Thyroid gland (tissue), 4 donors: ENCODE measurements at regions not wholly inside any gene's neighbourhood (a gene's known extent, or its start where the extent isn't known, plus 50 kb on each side); places are given as distances from the start of the nearest gene placed in this dataset.
A peak's percentile ranks its signal among the peaks of the same experiment; 100 is the strongest.

Source experiments
- DNase-seq, 2 donors: peaks; one replicate each; pipeline ENCODE4 v3.0.0-alpha.2; 2019
- H3K27ac ChIP-seq, 3 donors: fragments of 200-600 bp; sonication (generic); 1 replicate in 2 of 3; 2 replicates in 1 of 3; pipeline ENCODE4 v1.5.1; 2016 to 2019; ENCODE audit warnings: mild to moderate bottlenecking in 1 of 3, moderate library complexity in 1 of 3
- H3K27me3 ChIP-seq: fragments of 200-600 bp; sonication (generic); one replicate; pipeline ENCODE4 v1.5.1; 2019
- H3K36me3 ChIP-seq, 2 donors: fragments of 200-600 bp; sonication (generic); one replicate each; pipeline ENCODE4 v1.5.1; 2016 to 2019
- H3K4me1 ChIP-seq, 2 donors: fragments of 200-600 bp; sonication (generic); one replicate each; pipeline ENCODE4 v1.5.1; 2017 to 2019
- H3K4me3 ChIP-seq, 3 donors: fragments of 200-600 bp; sonication (generic); replicated peaks in 1 of 3; 1 replicate in 2 of 3; 2 replicates in 1 of 3; pipeline ENCODE4 v1.5.1; 2016; ENCODE audit warnings: mild to moderate bottlenecking in 1 of 3
- H3K9me3 ChIP-seq: fragments of 200-600 bp; sonication (generic); one replicate; pipeline ENCODE4 v1.5.1; 2017
- POLR2A ChIP-seq, 2 donors: fragments of 450-650 bp; IDR thresholded peaks; one replicate each; pipeline ENCODE4 v1.6.1; 2017; ENCODE audit warnings: antibody characterized with exemption in 2 of 2, mild to moderate bottlenecking in 2 of 2, moderate library complexity in 1 of 2
- WGBS, 2 donors: methylation state at CpG; one replicate each; pipeline ENCODE4 v1.1.5; 2017; 5-methylcytosine and 5-hydroxymethylcytosine counted together
- intact Hi-C: fragments of 100-400 bp; cut with DNase I; formaldehyde crosslinking; loops from one replicate; pipeline ENCODE4 v1.15.1; 2023
- TF ChIP-seq, protein P1 (sequence below), 6 experiments: fragments of 200-600 bp in 3 of 6; fragments of 450-650 bp in 3 of 6; sonication (generic) in 3 of 6; IDR thresholded peaks; one replicate each; pipeline ENCODE4 v1.5.1; 2016 to 2019; ENCODE audit warnings: antibody characterized with exemption in 6 of 6, mild to moderate bottlenecking in 2 of 6, inconsistent platforms in 1 of 6, moderate library complexity in 1 of 6

DNA sequence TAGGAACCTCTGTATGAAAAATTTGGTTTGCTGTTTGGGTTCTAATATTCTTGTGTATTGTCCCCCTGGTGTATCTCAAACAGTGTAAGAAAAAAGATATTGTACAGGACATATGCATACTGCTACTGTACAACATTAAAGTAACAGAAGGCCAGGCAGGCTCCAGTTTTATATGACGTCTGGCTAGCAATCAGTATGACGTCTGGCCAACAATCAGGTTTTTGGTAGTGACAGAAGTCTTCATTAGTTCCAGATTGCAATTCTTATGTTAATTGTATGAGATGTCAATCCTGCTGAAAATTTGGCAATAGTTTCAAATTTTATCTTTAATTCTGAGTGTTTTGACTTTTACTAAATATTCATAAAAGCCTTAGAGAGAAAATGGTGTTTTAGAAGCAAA, 67.9 kb upstream of the KCND2 start:
- no peak overlapping the region for H3K4me3 ChIP-seq
- H3K9me3 ChIP-seq = no peaks in the 10 kb centered on the region
- 75 to 78% methylated on average over 2 of the region's 2 CpGs for WGBS, 2 donors
- no peak overlapping the region for H3K27ac ChIP-seq
- no peak for DNase-seq
- H3K27me3 ChIP-seq = no peaks in the 10 kb centered on the region
- H3K36me3 ChIP-seq = no peaks in the 10 kb centered on the region
- TF ChIP-seq, protein P1, sequence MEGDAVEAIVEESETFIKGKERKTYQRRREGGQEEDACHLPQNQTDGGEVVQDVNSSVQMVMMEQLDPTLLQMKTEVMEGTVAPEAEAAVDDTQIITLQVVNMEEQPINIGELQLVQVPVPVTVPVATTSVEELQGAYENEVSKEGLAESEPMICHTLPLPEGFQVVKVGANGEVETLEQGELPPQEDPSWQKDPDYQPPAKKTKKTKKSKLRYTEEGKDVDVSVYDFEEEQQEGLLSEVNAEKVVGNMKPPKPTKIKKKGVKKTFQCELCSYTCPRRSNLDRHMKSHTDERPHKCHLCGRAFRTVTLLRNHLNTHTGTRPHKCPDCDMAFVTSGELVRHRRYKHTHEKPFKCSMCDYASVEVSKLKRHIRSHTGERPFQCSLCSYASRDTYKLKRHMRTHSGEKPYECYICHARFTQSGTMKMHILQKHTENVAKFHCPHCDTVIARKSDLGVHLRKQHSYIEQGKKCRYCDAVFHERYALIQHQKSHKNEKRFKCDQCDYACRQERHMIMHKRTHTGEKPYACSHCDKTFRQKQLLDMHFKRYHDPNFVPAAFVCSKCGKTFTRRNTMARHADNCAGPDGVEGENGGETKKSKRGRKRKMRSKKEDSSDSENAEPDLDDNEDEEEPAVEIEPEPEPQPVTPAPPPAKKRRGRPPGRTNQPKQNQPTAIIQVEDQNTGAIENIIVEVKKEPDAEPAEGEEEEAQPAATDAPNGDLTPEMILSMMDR (IDR thresholded peaks at IDR 0.05) = no peak
- no peak for TF ChIP-seq POLR2A (IDR thresholded peaks at IDR 0.05)
- no peaks in the 10 kb centered on the region for H3K4me1 ChIP-seq
- intact Hi-C loops = no loop called here

DNA sequence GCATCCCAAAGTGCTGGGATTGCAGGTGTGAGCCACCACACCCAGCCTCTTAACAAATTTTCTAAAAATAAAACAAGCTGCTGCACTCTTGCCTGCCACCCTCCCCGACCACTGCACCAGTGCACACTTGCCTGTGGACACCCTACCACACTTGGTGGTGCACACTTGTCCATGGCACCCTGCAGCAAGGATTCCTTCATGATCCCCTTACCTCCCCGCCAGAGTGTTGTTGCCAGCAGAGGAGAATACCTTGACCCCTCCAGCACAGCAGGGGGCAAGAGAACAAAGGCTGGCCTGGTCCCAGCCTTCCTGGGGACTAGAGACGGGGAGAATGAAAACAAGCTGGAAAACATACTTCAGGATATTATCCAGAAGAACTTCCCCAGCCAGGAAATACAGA, 65.9 kb upstream of the KCND2 start:
- H3K36me3 ChIP-seq = no peaks in the 10 kb centered on the region
- 72 to 87% methylated on average over 3 of the region's 3 CpGs for WGBS, 2 donors
- no peak for DNase-seq
- no peaks in the 10 kb centered on the region for H3K27me3 ChIP-seq
- no peaks in the 10 kb centered on the region for H3K9me3 ChIP-seq
- H3K4me1 ChIP-seq = no peaks in the 10 kb centered on the region
- intact Hi-C loops = no loop called here
- no peak for TF ChIP-seq POLR2A (IDR thresholded peaks at IDR 0.05)
- TF ChIP-seq, protein P1 (IDR thresholded peaks at IDR 0.05) = no peak
- H3K27ac ChIP-seq = no peak overlapping the region
- no peak overlapping the region for H3K4me3 ChIP-seq

DNA sequence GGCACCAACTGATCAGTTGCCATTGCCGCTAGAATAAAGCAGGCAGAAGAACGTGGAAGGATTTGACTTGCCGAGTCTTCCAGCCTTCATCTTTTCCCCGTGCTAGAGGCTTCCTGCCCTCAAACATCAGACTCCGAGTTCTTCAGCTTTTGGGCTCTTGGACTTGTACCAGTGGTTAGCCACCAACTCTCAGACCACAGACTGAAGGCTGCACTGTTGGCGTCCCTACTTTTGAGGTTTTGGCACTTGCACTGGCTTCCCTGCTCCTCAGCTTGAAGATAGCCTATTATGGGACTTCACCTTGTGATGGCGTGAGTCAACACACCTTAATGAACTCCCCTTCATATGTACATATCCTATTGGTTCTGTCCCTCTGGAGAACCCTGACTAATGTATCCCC, 57.3 kb upstream of the KCND2 start:
- intact Hi-C loops = no loop called here
- H3K27ac ChIP-seq = no peak overlapping the region
- DNase-seq = no peak
- no peaks in the 10 kb centered on the region for H3K9me3 ChIP-seq
- no peaks in the 10 kb centered on the region for H3K4me1 ChIP-seq
- no peaks in the 10 kb centered on the region for H3K36me3 ChIP-seq
- no peaks in the 10 kb centered on the region for H3K27me3 ChIP-seq
- TF ChIP-seq, protein P1 (IDR thresholded peaks at IDR 0.05) = no peak
- TF ChIP-seq POLR2A (IDR thresholded peaks at IDR 0.05) = no peak
- H3K4me3 ChIP-seq = no peak overlapping the region
- 93 to 94% methylated on average over 7 of the region's 7 CpGs for WGBS, 2 donors

DNA sequence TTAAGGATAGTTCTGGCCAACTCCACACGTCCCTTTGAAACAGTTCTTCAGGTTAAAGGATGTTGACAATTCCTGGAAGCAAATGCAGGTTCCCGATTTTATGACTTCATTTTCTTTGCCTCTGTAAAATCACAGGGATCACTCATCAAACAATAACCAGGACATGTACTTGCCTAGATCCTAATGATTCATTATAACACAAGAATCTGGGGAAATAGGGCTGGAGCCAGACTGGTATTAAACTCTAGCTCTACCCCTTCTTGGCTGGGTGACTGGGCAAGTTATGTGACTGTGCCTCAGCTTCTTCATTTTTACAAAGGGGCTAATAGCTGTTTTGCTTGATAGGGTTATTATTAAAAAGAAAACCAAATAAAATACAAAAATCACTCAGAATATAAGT, 56.0 kb upstream of the KCND2 start:
- Histone ChIP-seq H3K27me3 (no peaks in the 10 kb centered on the region), H3K9me3 (no peaks in the 10 kb centered on the region), H3K36me3 (no peaks in the 10 kb centered on the region), H3K4me3 (no peak overlapping the region), H3K27ac (no peak overlapping the region), H3K4me1 (no peaks in the 10 kb centered on the region)
- TF ChIP-seq, protein P1 (IDR thresholded peaks at IDR 0.05) = no peak
- no peak for TF ChIP-seq POLR2A (IDR thresholded peaks at IDR 0.05)
- intact Hi-C loops = no loop called here
- DNase-seq = no peak
- WGBS, 2 donors = 72 to 76% methylated on average over 2 of the region's 2 CpGs

DNA sequence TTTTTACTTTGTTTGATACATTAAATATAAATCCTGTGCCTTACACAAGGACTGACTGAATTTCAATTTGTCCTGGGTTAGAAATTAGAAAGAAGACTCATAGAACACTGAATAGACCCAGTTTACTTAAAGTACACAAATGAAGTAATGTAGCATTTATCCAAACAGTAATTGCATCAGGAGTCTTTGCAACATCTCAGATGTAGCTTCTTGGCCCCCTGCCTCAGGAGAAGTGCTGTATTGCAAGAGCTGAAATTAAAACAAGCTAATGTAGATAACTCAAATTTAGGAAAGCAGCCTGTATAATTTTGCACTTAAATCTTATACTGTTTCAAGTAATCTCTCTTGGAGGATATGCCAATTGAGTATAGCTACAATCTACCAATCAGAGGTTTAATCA, 54.3 kb upstream of the KCND2 start:
- H3K4me1 ChIP-seq = no peaks in the 10 kb centered on the region
- peak in 1 of 2 donors; percentile 11 for DNase-seq
- intact Hi-C loops = no loop called here
- no peaks in the 10 kb centered on the region for H3K9me3 ChIP-seq
- H3K27me3 ChIP-seq = no peaks in the 10 kb centered on the region
- H3K4me3 ChIP-seq = no peak overlapping the region
- no peak overlapping the region for H3K27ac ChIP-seq
- TF ChIP-seq, protein P1 (IDR thresholded peaks at IDR 0.05) = no peak
- TF ChIP-seq POLR2A (IDR thresholded peaks at IDR 0.05) = no peak
- no peaks in the 10 kb centered on the region for H3K36me3 ChIP-seq
